SK-N-SH (cell line): ENCODE measurements at regions not wholly inside any gene's neighbourhood (a gene's known extent, or its start where the extent isn't known, plus 50 kb on each side); places are given as distances from the start of the nearest gene placed in this dataset.

Source experiments
- CTCF ChIA-PET: fragments of 300-600, 350-600 bp; formaldehyde crosslinking; extraction: SDS; loops from one replicate; lab custom pipeline; 2021; lab: Yijun Ruan, JAX
- POLR2A ChIA-PET: fragments of 350-600 bp; sonication (Branson Sonifier 250); formaldehyde crosslinking; extraction: SDS; loops from one replicate; lab custom pipeline; 2020; ENCODE audit warnings: antibody characterized with exemption, inconsistent platforms; lab: Yijun Ruan, JAX
- DNase-seq: peaks from one replicate; pipeline ENCODE4 v3.0.0; 2012
- H2AFZ ChIP-seq: fragments of 200-600 bp; sonication (generic); 2 replicates; pipeline ENCODE4 v1.8.1; 2016; ENCODE audit warnings: antibody characterized with exemption, mild to moderate bottlenecking, low read depth
- H3F3A ChIP-seq: fragments of 200-600 bp; sonication (generic); replicated peaks from 2 replicates; pipeline ENCODE3; 2016; ENCODE audit warnings: antibody characterized with exemption, mild to moderate bottlenecking; ENCODE audit not compliant: insufficient read depth
- H3K27ac ChIP-seq, 2 experiments: fragments of 200-500 bp in 1 of 2; fragments of 200-600 bp in 1 of 2; sonication (Bioruptor generic) in 1 of 2; sonication (generic), shearing (Covaris generic) in 1 of 2; 2 replicates each; pipeline versions ENCODE4 v1.5.1 to v1.6.1; 2014 to 2016; ENCODE audit warnings: low read depth in 2 of 2, inconsistent platforms in 1 of 2, low read length in 1 of 2, mild to moderate bottlenecking in 1 of 2, mixed read lengths in 1 of 2
- H3K27me3 ChIP-seq: fragments of 200-600 bp; sonication (generic), shearing (Covaris generic); 2 replicates; pipeline ENCODE4 v1.6.1; 2016; ENCODE audit warnings: mixed run types; ENCODE audit not compliant: insufficient read depth
- H3K36me3 ChIP-seq, 2 experiments: fragments of 200-500 bp in 1 of 2; fragments of 200-600 bp in 1 of 2; sonication (Bioruptor generic) in 1 of 2; sonication (generic) in 1 of 2; replicated peaks in 1 of 2; 2 replicates each; pipeline versions ENCODE3 to v1.5.1; 2014 to 2016; ENCODE audit warnings: low read length in 1 of 2, mild to moderate bottlenecking in 1 of 2; ENCODE audit not compliant: insufficient read depth in 2 of 2, control insufficient read depth in 1 of 2
- H3K4me1 ChIP-seq, 2 experiments: fragments of 200-500 bp in 1 of 2; fragments of 200-600 bp in 1 of 2; sonication (Bioruptor generic) in 1 of 2; sonication (generic), shearing (Covaris generic) in 1 of 2; 2 replicates each; pipeline versions ENCODE4 v1.5.1 to v1.6.1; 2014 to 2016; ENCODE audit warnings: low read depth in 1 of 2, low read length in 1 of 2, mixed run types in 1 of 2; ENCODE audit not compliant: insufficient read depth in 2 of 2, control insufficient read depth in 1 of 2
- H3K4me2 ChIP-seq: fragments of 200-600 bp; sonication (generic), shearing (Covaris generic); 2 replicates; pipeline ENCODE4 v1.6.1; 2017; ENCODE audit warnings: mixed run types
- H3K4me3 ChIP-seq, 2 experiments: fragments of 200-500 bp in 1 of 2; fragments of 200-600 bp in 1 of 2; sonication (Bioruptor generic) in 1 of 2; sonication (generic), shearing (Covaris generic) in 1 of 2; 2 replicates each; pipeline versions ENCODE4 v1.5.1 to v1.8.1; 2014 to 2016; ENCODE audit warnings: low read depth in 2 of 2, inconsistent platforms in 1 of 2, low read length in 1 of 2, mild to moderate bottlenecking in 1 of 2, mixed read lengths in 1 of 2, moderate library complexity in 1 of 2
- H3K79me2 ChIP-seq: fragments of 200-600 bp; sonication (generic); 2 replicates; pipeline ENCODE4 v1.8.1; 2017; ENCODE audit warnings: mild to moderate bottlenecking; ENCODE audit not compliant: insufficient read depth
- H3K9ac ChIP-seq: fragments of 200-600 bp; sonication (generic); 2 replicates; pipeline ENCODE4 v1.6.1; 2017; ENCODE audit warnings: mixed run types
- H3K9me2 ChIP-seq: fragments of 200-600 bp; sonication (generic); 2 replicates; pipeline ENCODE4 v1.6.1; 2017; ENCODE audit warnings: mixed run types
- H3K9me3 ChIP-seq: fragments of 200-600 bp; sonication (generic); 2 replicates; pipeline ENCODE4 v1.6.1; 2017; ENCODE audit warnings: mixed run types, mild to moderate bottlenecking, moderate library complexity
- H4K20me1 ChIP-seq: fragments of 200-600 bp; sonication (generic); 2 replicates; pipeline ENCODE4 v1.6.1; 2017; ENCODE audit warnings: mild to moderate bottlenecking, mixed run types; ENCODE audit not compliant: insufficient read depth
- CHD2 ChIP-seq: fragments of 150-350 bp; IDR thresholded peaks from 2 replicates; pipeline ENCODE4 v1.6.1; 2018; ENCODE audit warnings: low read length; ENCODE audit not compliant: partially characterized antibody
- ELF1 ChIP-seq: IDR thresholded peaks from 2 replicates; pipeline ENCODE4 v1.4.0; 2012
- FOSL2 ChIP-seq: IDR thresholded peaks from 2 replicates; pipeline ENCODE4 v1.4.0; 2012; ENCODE audit warnings: low read depth, mild to moderate bottlenecking, moderate library complexity, borderline replicate concordance
- FOXM1 ChIP-seq: IDR thresholded peaks from 2 replicates; pipeline ENCODE4 v1.4.0; 2012; ENCODE audit warnings: low read depth, mild to moderate bottlenecking
- GABPA ChIP-seq: IDR thresholded peaks from 2 replicates; pipeline ENCODE4 v1.4.0; 2012; ENCODE audit warnings: low read depth, mild to moderate bottlenecking
- GATA2 ChIP-seq: sonication (generic); formaldehyde crosslinking; IDR thresholded peaks from 2 replicates; pipeline ENCODE4 v1.5.0; 2020; ENCODE audit warnings: mild to moderate bottlenecking, missing genetic modification reagents
- JUND ChIP-seq: IDR thresholded peaks from 2 replicates; pipeline ENCODE4 v1.4.0; 2012
- NFIC ChIP-seq: IDR thresholded peaks from 2 replicates; pipeline ENCODE4 v1.4.0; 2012; ENCODE audit warnings: borderline replicate concordance
- NRF1 ChIP-seq: IDR thresholded peaks from 2 replicates; pipeline ENCODE4 v1.6.1; 2012; ENCODE audit warnings: low read depth, mild to moderate bottlenecking, low read length
- POLR2AphosphoS5 ChIP-seq: IDR thresholded peaks from 2 replicates; pipeline ENCODE4 v1.6.1; 2012; ENCODE audit warnings: low read depth, low read length
- RAD21 ChIP-seq: IDR thresholded peaks from 2 replicates; pipeline ENCODE4 v1.6.1; 2012; ENCODE audit warnings: mild to moderate bottlenecking, low read length
- RFX5 ChIP-seq: IDR thresholded peaks from 2 replicates; pipeline ENCODE4 v1.6.1; 2012; ENCODE audit warnings: mild to moderate bottlenecking, improper control_type of control experiment, low read length
- RXRA ChIP-seq: IDR thresholded peaks from 2 replicates; pipeline ENCODE4 v1.4.0; 2012; ENCODE audit warnings: low read depth, mild to moderate bottlenecking, borderline replicate concordance
- SIN3A ChIP-seq: IDR thresholded peaks from 2 replicates; pipeline ENCODE4 v1.6.1; 2012; ENCODE audit warnings: low read depth, mild to moderate bottlenecking, low read length, moderate library complexity, borderline replicate concordance
- SMC3 ChIP-seq: IDR thresholded peaks from 2 replicates; pipeline ENCODE4 v1.6.1; 2012; ENCODE audit warnings: low read depth, low read length, improper control_type of control experiment
- TAF1 ChIP-seq: IDR thresholded peaks from 2 replicates; pipeline ENCODE4 v1.6.1; 2012; ENCODE audit warnings: low read depth, mild to moderate bottlenecking, low read length, moderate library complexity, borderline replicate concordance
- TCF12 ChIP-seq: IDR thresholded peaks from 2 replicates; pipeline ENCODE4 v1.4.0; 2012
- TEAD4 ChIP-seq: IDR thresholded peaks from 2 replicates; pipeline ENCODE4 v1.4.0; 2012; ENCODE audit warnings: mild to moderate bottlenecking, borderline replicate concordance; ENCODE audit not compliant: insufficient read depth
- YY1 ChIP-seq: IDR thresholded peaks from 2 replicates; pipeline ENCODE4 v1.4.0; 2012; ENCODE audit warnings: low read depth, mild to moderate bottlenecking
- WGBS: methylation state at CpG from one replicate; pipeline ENCODE4 v1.1.6; 2017; ENCODE audit warnings: low lambda C conversion rate; 5-methylcytosine and 5-hydroxymethylcytosine counted together
- TF ChIP-seq, protein P1 (sequence below): IDR thresholded peaks from 2 replicates; pipeline ENCODE4 v1.4.0; 2012; ENCODE audit warnings: low read depth, borderline replicate concordance
- TF ChIP-seq, protein P2 (sequence below): fragments of 200-600 bp; sonication (generic); IDR thresholded peaks from 2 replicates; pipeline ENCODE4 v1.6.1; 2017; ENCODE audit warnings: antibody characterized with exemption, mild to moderate bottlenecking, moderate library complexity
- TF ChIP-seq, protein P3 (sequence below): IDR thresholded peaks from 2 replicates; pipeline ENCODE4 v1.4.0; 2012; ENCODE audit warnings: low read depth
- TF ChIP-seq, protein P4 (sequence below): IDR thresholded peaks from 2 replicates; pipeline ENCODE4 v1.4.0; 2012; ENCODE audit warnings: low read depth, borderline replicate concordance

DNA sequence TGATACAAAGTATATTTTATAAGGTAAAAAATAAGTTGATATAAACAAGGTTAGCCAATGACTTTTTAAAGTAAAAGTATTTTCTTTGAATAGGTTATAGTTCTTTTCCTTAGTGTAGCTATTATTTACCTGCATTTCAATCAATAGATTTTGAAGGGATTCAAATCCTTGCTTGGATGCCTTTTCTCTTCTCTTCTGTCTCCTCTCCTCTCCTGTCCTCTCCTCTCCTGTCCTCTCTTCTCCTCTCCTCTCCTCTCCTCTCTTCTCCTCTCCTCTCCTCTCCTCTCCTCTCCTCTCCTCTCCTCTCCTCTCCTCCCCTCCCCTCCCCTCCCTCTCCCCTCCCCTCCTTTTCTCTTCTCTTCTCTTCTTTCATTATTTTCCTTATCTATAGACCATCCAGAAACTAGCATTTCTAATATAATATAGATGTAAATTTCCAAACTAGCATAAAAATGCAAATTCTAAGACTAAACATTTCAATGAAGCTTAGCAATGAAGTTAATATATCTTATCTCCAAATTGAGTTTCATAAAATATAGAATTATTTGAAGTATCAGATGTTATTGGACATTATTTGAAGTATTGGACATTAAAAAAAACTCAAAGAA, 60.5 kb upstream of the PRKCQ start:
- Histone ChIP-seq H3K4me1 (no peaks in the 10 kb centered on the region), H3K9me3 (no peaks in the 10 kb centered on the region), H3F3A (no peaks in the 10 kb centered on the region), H4K20me1 (no peaks in the 10 kb centered on the region), H2AFZ (no peak overlapping the region), H3K36me3 (no peaks in the 10 kb centered on the region), H3K27me3 (peaks cover 11% of the 10 kb centered on the region; the same call in 1 of the 2 replicates), H3K9ac (no peak overlapping the region), H3K4me2 (no peak overlapping the region), H3K9me2 (no peaks in the 10 kb centered on the region), H3K4me3 (no peak overlapping the region), H3K27ac (no peak overlapping the region), H3K79me2 (no peaks in the 10 kb centered on the region)
- no peak for DNase-seq
- POLR2A ChIA-PET: no interaction called here
- TF ChIP-seq, protein P1, sequence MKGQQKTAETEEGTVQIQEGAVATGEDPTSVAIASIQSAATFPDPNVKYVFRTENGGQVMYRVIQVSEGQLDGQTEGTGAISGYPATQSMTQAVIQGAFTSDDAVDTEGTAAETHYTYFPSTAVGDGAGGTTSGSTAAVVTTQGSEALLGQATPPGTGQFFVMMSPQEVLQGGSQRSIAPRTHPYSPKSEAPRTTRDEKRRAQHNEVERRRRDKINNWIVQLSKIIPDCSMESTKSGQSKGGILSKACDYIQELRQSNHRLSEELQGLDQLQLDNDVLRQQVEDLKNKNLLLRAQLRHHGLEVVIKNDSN: no peak
- no peak for TF ChIP-seq NFIC
- no peak for TF ChIP-seq RAD21
- TF ChIP-seq SIN3A: no peak
- no peak for TF ChIP-seq RXRA
- TF ChIP-seq ELF1: no peak
- no peak for TF ChIP-seq POLR2AphosphoS5
- no peak for TF ChIP-seq SMC3
- TF ChIP-seq GATA2: no peak
- TF ChIP-seq FOSL2: no peak
- CTCF ChIA-PET: interaction anchor here (1.5 kb wide), 1 partner anchor 7 kb away, joined by 6 read pairs; no protein-coding TSS in a partner anchor

DNA sequence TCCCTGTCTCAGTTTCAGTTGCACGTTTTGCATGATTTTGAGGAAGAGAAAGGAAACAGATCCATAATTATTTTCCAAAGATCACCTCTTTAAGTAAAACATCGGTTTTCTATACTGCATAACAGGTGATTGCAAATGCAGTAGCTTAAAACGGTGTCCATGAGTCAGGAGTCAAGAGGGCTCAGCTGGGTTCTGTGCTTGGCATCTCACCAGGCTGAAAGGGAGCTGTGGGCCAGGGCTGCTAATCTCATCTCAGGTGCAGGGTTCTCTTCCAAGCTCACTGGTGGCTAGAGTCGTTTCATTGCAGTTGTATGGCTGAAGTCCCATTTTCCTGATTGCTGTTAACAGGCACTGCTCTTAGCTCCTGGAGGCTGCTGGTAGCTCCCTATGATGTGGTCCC, 57.0 kb upstream of the PRKCQ start:
- DNase-seq: no peak
- Histone ChIP-seq H3K4me2 (no peak overlapping the region), H3K79me2 (no peaks in the 10 kb centered on the region), H3K36me3 (no peaks in the 10 kb centered on the region), H3K4me1 (no peaks in the 10 kb centered on the region), H3K9me2 (no peaks in the 10 kb centered on the region), H3F3A (no peaks in the 10 kb centered on the region), H2AFZ (no peak overlapping the region), H3K27me3 (peaks cover 11% of the 10 kb centered on the region; the same call in 1 of the 2 replicates), H3K9ac (no peak overlapping the region), H3K9me3 (no peaks in the 10 kb centered on the region), H3K27ac (no peak overlapping the region), H3K4me3 (no peak overlapping the region), H4K20me1 (no peaks in the 10 kb centered on the region)
- CTCF ChIA-PET: interaction anchor here (1.0 to 1.5 kb wide), 3 partner anchors 11 to 56 kb away, joined by 3 to 4 read pairs (median 3); no protein-coding TSS in a partner anchor
- 3% methylated on average over 3 of the region's 4 CpGs for WGBS
- POLR2A ChIA-PET: no interaction called here
- TF ChIP-seq FOSL2 (no peak), TAF1 (no peak), CHD2 (no peak), TEAD4 (no peak), JUND (no peak), TCF12 (no peak), NRF1 (no peak), YY1 (no peak), RFX5 (no peak), GABPA (no peak), FOXM1 (no peak), RXRA (no peak)
- TF ChIP-seq, protein P2, sequence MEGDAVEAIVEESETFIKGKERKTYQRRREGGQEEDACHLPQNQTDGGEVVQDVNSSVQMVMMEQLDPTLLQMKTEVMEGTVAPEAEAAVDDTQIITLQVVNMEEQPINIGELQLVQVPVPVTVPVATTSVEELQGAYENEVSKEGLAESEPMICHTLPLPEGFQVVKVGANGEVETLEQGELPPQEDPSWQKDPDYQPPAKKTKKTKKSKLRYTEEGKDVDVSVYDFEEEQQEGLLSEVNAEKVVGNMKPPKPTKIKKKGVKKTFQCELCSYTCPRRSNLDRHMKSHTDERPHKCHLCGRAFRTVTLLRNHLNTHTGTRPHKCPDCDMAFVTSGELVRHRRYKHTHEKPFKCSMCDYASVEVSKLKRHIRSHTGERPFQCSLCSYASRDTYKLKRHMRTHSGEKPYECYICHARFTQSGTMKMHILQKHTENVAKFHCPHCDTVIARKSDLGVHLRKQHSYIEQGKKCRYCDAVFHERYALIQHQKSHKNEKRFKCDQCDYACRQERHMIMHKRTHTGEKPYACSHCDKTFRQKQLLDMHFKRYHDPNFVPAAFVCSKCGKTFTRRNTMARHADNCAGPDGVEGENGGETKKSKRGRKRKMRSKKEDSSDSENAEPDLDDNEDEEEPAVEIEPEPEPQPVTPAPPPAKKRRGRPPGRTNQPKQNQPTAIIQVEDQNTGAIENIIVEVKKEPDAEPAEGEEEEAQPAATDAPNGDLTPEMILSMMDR: no peak
- TF ChIP-seq, protein P3, sequence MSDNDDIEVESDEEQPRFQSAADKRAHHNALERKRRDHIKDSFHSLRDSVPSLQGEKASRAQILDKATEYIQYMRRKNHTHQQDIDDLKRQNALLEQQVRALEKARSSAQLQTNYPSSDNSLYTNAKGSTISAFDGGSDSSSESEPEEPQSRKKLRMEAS: no peak
- TF ChIP-seq, protein P1: no peak
- TF ChIP-seq, protein P4, sequence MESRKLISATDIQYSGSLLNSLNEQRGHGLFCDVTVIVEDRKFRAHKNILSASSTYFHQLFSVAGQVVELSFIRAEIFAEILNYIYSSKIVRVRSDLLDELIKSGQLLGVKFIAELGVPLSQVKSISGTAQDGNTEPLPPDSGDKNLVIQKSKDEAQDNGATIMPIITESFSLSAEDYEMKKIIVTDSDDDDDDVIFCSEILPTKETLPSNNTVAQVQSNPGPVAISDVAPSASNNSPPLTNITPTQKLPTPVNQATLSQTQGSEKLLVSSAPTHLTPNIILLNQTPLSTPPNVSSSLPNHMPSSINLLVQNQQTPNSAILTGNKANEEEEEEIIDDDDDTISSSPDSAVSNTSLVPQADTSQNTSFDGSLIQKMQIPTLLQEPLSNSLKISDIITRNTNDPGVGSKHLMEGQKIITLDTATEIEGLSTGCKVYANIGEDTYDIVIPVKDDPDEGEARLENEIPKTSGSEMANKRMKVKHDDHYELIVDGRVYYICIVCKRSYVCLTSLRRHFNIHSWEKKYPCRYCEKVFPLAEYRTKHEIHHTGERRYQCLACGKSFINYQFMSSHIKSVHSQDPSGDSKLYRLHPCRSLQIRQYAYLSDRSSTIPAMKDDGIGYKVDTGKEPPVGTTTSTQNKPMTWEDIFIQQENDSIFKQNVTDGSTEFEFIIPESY: no peak
